GM23338 (cell line): ENCODE measurements at regions not wholly inside any gene's neighbourhood (a gene's known extent, or its start where the extent isn't known, plus 50 kb on each side); places are given as distances from the start of the nearest gene placed in this dataset.

Experiments
- ATAC-seq: fragments of 200-7000 bp; cut with Tn5 transposase; 3 replicates; pipeline ENCODE4 v1.9.1; 2020
- DNase-seq: peaks from one replicate; pipeline ENCODE4 v3.0.0-alpha.2; 2015; ENCODE audit warnings: low spot score
- H2AFZ ChIP-seq: fragments of 200-600 bp; sonication (generic); 2 replicates; pipeline ENCODE4 v1.8.0; 2016; ENCODE audit warnings: antibody characterized with exemption, mild to moderate bottlenecking, moderate library complexity
- H3F3A ChIP-seq: fragments of 200-600 bp; sonication (generic); replicated peaks from 2 replicates; pipeline ENCODE4 v1.8.0; 2017; ENCODE audit warnings: antibody characterized with exemption, mixed run types, low read depth
- H3K27ac ChIP-seq: fragments of 200-600 bp; sonication (generic); 2 replicates; pipeline ENCODE4 v1.6.1; 2016; ENCODE audit warnings: low read depth
- H3K27me3 ChIP-seq: fragments of 200-600 bp; sonication (generic); 2 replicates; pipeline ENCODE4 v1.8.0; 2016; ENCODE audit warnings: mild to moderate bottlenecking, mixed run types, moderate library complexity; ENCODE audit not compliant: insufficient read depth
- H3K36me3 ChIP-seq: fragments of 200-600 bp; sonication (generic); 2 replicates; pipeline ENCODE4 v1.8.0; 2016; ENCODE audit warnings: mild to moderate bottlenecking; ENCODE audit not compliant: insufficient read depth
- H3K4me1 ChIP-seq: fragments of 200-600 bp; sonication (generic); 2 replicates; pipeline ENCODE4 v1.8.0; 2016; ENCODE audit warnings: mild to moderate bottlenecking, moderate library complexity; ENCODE audit not compliant: insufficient read depth
- H3K4me2 ChIP-seq: fragments of 200-600 bp; sonication (generic); 2 replicates; pipeline ENCODE4 v1.7.1; 2017; ENCODE audit warnings: mixed run types
- H3K4me3 ChIP-seq: fragments of 200-600 bp; sonication (generic); 2 replicates; pipeline ENCODE4 v1.6.1; 2016; ENCODE audit warnings: mixed run types
- H3K79me2 ChIP-seq: fragments of 200-600 bp; sonication (generic); replicated peaks from 2 replicates; pipeline ENCODE4 v1.8.0; 2017; ENCODE audit warnings: mild to moderate bottlenecking; ENCODE audit not compliant: insufficient read depth
- H3K9me2 ChIP-seq: fragments of 200-600 bp; sonication (generic); 2 replicates; pipeline ENCODE4 v1.8.0; 2017; ENCODE audit not compliant: insufficient read depth
- H4K20me1 ChIP-seq: fragments of 200-600 bp; sonication (generic); replicated peaks from 2 replicates; pipeline ENCODE4 v1.8.0; 2017; ENCODE audit warnings: mild to moderate bottlenecking; ENCODE audit not compliant: insufficient read depth
- H3K27ac Mint-ChIP-seq: 2 replicates; pipeline ENCODE4 v1.8.0; 2020; ENCODE audit warnings: inconsistent platforms, mild to moderate bottlenecking, moderate library complexity, mixed read lengths
- H3K27me3 Mint-ChIP-seq: 3 replicates; pipeline ENCODE4 v1.8.0; 2022; ENCODE audit warnings: low read depth, mild to moderate bottlenecking, moderate library complexity, mixed read lengths, inconsistent platforms; ENCODE audit not compliant: insufficient read depth, poor library complexity
- H3K36me3 Mint-ChIP-seq: 3 replicates; pipeline ENCODE4 v1.8.0; 2021; ENCODE audit warnings: low read depth, mild to moderate bottlenecking, inconsistent platforms, moderate library complexity, mixed read lengths
- H3K4me1 Mint-ChIP-seq: 3 replicates; pipeline ENCODE4 v1.8.0; 2020; ENCODE audit warnings: mild to moderate bottlenecking, inconsistent platforms, mixed read lengths
- H3K4me3 Mint-ChIP-seq: 3 replicates; pipeline ENCODE4 v1.8.0; 2021; ENCODE audit warnings: moderate library complexity, mild to moderate bottlenecking, inconsistent platforms, mixed read lengths
- H3K9me3 Mint-ChIP-seq: 3 replicates; pipeline ENCODE4 v1.8.0; 2020; ENCODE audit warnings: moderate library complexity, mild to moderate bottlenecking, inconsistent platforms, mixed read lengths
- EZH2 ChIP-seq: fragments of 200-600 bp; sonication (generic); IDR thresholded peaks from one replicate; pipeline ENCODE4 v1.8.0; 2017; ENCODE audit warnings: antibody characterized with exemption, mild to moderate bottlenecking, low read depth; ENCODE audit not compliant: unreplicated experiment
- JUNB ChIP-seq: IDR thresholded peaks from one replicate; pipeline ENCODE4 v1.6.1; 2016; ENCODE audit warnings: antibody characterized with exemption; ENCODE audit not compliant: unreplicated experiment
- NANOG ChIP-seq: IDR thresholded peaks from 2 replicates; pipeline ENCODE4 v1.6.1; 2016; ENCODE audit warnings: antibody characterized with exemption, borderline replicate concordance
- POLR2AphosphoS5 ChIP-seq: IDR thresholded peaks from 2 replicates; pipeline ENCODE4 v1.6.1; 2016; ENCODE audit warnings: antibody characterized with exemption, low read depth
- REST ChIP-seq: IDR thresholded peaks from one replicate; pipeline ENCODE4 v1.6.1; 2018; ENCODE audit warnings: antibody characterized with exemption; ENCODE audit not compliant: unreplicated experiment
- STAT1 ChIP-seq: IDR thresholded peaks from one replicate; pipeline ENCODE4 v1.6.1; 2016; ENCODE audit warnings: antibody characterized with exemption; ENCODE audit not compliant: unreplicated experiment
- ZNF114 ChIP-seq: fragments of 250-450 bp; sonication (Bioruptor Pico); IDR thresholded peaks from 2 replicates; pipeline ENCODE4 v1.5.0; 2020; ENCODE audit warnings: mild to moderate bottlenecking, moderate library complexity
- ZNF331 ChIP-seq: fragments of 250-450 bp; sonication (Bioruptor Pico); IDR thresholded peaks from 2 replicates; pipeline ENCODE4 v1.5.0; 2020; ENCODE audit warnings: low read depth, mild to moderate bottlenecking, moderate library complexity
- ZNF462 ChIP-seq: fragments of 250-450 bp; sonication (Bioruptor Pico); IDR thresholded peaks from 2 replicates; pipeline ENCODE4 v1.5.0; 2020; ENCODE audit warnings: mild to moderate bottlenecking, moderate library complexity
- TF ChIP-seq, protein P1 (sequence below): IDR thresholded peaks from 2 replicates; pipeline ENCODE4 v1.6.1; 2016; ENCODE audit warnings: antibody characterized with exemption

- Histone ChIP-seq H3K4me2 (no peak overlapping the region), H3F3A (no peaks in the 10 kb centered on the region), H3K27ac (no peak overlapping the region), H3K4me3 (no peak overlapping the region), H4K20me1 (no peaks in the 10 kb centered on the region), H3K36me3 (no peaks in the 10 kb centered on the region; the same call in none of the 2 replicates), H3K9me2 (no peaks in the 10 kb centered on the region), H3K4me1 (no peaks in the 10 kb centered on the region), H3K27me3 (no peaks in the 10 kb centered on the region), H3K79me2 (no peaks in the 10 kb centered on the region), H2AFZ (no peak overlapping the region)
- peaks cover 3% of the 10 kb centered on the region for H3K27me3 Mint-ChIP-seq
- ATAC-seq (no peak), DNase-seq (no peak)
- peaks cover 21% of the 10 kb centered on the region for H3K36me3 Mint-ChIP-seq
- peaks cover 17% of the 10 kb centered on the region; the same call in 2 of the 3 replicates for H3K4me1 Mint-ChIP-seq
- no peak overlapping the region for H3K4me3 Mint-ChIP-seq
- H3K9me3 Mint-ChIP-seq = peaks cover 90% of the 10 kb centered on the region
- TF ChIP-seq ZNF114 (CRISPR knock-in tag) = no peak
- no peak overlapping the region for H3K27ac Mint-ChIP-seq
Measured at GRCh38 chr21:40926238-40926637, 79.3 kb upstream of the DSCAM start.

GRCh38 chr21:40929833-40930232 is 82.9 kb upstream of the DSCAM start:
- ATAC-seq = no peak
- Histone ChIP-seq H3K36me3 (no peaks in the 10 kb centered on the region), H3K79me2 (no peaks in the 10 kb centered on the region), H3F3A (no peaks in the 10 kb centered on the region), H3K4me2 (no peak overlapping the region), H3K9me2 (no peaks in the 10 kb centered on the region), H3K27me3 (no peaks in the 10 kb centered on the region), H3K4me3 (no peak overlapping the region), H3K27ac (no peak overlapping the region), H2AFZ (no peak overlapping the region), H4K20me1 (no peaks in the 10 kb centered on the region), H3K4me1 (peaks cover 3% of the 10 kb centered on the region; the same call in 1 of the 2 replicates)
- Mint-ChIP-seq H3K27me3 (peaks cover 3% of the 10 kb centered on the region), H3K27ac (no peak overlapping the region), H3K9me3 (peaks cover 96% of the 10 kb centered on the region), H3K4me3 (no peak overlapping the region), H3K36me3 (peaks cover 41% of the 10 kb centered on the region), H3K4me1 (peaks cover 17% of the 10 kb centered on the region)
- DNase-seq = no peak
- TF ChIP-seq NANOG (no peak), ZNF462 (CRISPR knock-in tag) (no peak), STAT1 (no peak), POLR2AphosphoS5 (no peak), EZH2 (no peak), ZNF331 (CRISPR knock-in tag) (no peak), JUNB (no peak), REST (no peak)
- TF ChIP-seq, protein P1, sequence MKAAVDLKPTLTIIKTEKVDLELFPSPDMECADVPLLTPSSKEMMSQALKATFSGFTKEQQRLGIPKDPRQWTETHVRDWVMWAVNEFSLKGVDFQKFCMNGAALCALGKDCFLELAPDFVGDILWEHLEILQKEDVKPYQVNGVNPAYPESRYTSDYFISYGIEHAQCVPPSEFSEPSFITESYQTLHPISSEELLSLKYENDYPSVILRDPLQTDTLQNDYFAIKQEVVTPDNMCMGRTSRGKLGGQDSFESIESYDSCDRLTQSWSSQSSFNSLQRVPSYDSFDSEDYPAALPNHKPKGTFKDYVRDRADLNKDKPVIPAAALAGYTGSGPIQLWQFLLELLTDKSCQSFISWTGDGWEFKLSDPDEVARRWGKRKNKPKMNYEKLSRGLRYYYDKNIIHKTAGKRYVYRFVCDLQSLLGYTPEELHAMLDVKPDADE = no peak
